GM19468 (cell line): ENCODE measurements at regions not wholly inside any gene's neighbourhood (a gene's known extent, or its start where the extent isn't known, plus 50 kb on each side); places are given as distances from the start of the nearest gene placed in this dataset.

Experiments
- ATAC-seq: cut with Tn5 transposase; IDR thresholded peaks from one replicate; pipeline ENCODE4 v1.9.1; 2021; ENCODE audit warnings: mild to moderate bottlenecking, moderate library complexity, moderate number of reproducible peaks; ENCODE audit not compliant: unreplicated experiment; ENCODE audit errors: extremely low read depth

- no peak for ATAC-seq
Measured at GRCh38 chr4:129342819-129343408, 247.0 kb downstream of the C4orf33 start.

DNA sequence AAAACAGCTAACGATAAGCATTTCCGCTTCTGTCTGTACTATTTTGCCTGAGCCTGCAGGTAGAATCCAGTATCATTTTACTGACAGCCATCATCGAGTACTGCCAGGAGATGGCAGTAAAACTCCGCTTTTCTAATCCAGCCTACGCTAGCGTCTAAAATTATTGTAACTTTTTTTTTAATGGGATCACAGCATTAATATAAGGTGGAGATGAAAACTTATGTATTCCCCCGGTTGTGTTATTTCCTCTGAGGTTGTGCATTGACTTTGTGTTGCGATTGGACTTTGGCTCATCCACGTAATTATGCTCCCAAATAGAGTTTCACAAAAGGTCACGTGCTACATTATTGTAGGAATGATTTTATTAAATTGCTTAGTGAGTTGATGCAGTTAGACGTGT lies 248.1 kb downstream of the C4orf33 start:
- no peak for ATAC-seq

GRCh38 chr4:129345609-129346008 lies 249.7 kb downstream of the C4orf33 start:
- no peak for ATAC-seq

GRCh38 chr4:129346036-129346435 lies 250.1 kb downstream of the C4orf33 start:
- no peak for ATAC-seq

- no peak for ATAC-seq
Measured at GRCh38 chr4:129346734-129347133, 250.8 kb downstream of the C4orf33 start.

DNA sequence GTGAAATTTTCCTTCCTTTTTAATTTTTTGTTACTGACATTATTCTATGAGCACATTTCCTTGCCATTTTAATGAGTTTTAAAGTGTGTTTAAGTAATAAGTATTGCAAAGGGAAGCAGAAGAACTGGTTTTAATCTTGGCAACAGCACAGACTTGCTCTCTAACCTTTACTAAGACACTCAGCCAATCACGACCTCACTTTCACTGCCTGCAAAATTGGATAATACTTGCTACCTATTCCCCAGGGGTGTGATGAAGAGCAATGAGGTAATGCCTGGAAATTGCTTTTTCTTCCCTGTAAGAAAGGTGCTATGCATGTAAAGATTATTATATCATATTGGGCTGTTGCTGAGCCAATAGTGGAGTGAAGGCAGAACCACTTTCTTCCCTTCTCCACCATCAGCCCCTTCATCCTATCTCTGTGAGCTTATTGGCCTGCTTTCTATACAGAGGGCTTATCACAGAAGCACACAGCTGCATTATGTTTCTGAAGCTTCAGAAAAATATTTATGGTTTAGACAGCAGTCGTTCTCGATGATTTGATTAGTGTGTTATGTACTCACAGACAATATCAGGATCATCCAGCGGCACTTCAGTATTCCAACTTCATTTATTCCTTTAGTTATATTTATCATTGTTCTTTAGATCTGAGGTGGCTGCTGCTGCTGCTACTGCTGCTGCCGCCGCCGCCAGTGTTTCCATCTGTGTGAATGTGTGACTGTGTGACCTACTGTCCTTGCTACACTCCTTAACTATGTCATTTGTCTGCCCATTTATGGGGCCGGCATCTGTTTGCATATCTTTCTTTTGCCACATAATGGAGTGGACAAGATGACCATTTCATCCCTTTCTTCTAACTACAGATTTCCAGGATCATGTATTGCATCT lies 255.1 kb downstream of the C4orf33 start:
- no peak for ATAC-seq

DNA sequence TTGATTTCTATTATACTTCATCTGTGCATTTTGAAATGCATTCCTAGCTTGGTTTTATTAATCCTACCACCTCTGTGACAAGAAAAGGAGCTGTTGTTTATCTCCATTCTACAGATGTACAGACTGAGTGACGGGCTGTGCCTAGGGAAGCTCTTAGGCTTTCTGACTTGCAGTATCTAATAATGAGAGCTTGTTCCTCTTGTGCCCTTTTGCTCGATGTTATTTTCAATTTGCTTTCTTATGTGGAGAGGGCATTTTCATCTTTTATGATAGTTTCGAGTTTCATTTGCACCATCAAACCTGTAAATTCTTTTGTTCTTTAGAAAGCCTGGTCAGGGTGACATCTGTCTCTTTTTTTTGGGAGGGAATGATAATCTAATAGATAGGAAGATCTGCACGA lies 256.5 kb downstream of the C4orf33 start:
- no peak for ATAC-seq

DNA sequence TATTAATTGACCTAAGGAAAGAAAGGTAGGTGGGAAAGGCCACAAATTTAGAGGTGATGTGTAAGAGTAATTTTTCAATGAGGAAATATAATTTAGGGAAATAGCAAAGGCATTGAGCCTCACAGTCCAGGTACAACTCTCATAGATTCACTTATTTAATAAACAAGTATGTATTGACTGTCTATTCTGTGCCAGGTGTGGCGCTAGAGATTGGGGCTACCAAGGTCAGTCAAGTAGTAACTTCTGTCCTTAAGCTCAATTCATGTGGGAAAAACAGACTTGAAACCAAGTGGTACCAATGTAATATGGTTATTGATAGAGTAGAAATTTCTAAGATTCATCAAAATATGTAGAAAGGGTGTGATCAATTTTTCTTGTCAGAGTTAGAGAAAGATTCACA lies 257.5 kb downstream of the C4orf33 start:
- ATAC-seq: no peak

GRCh38 chr4:129355031-129355430 lies 259.1 kb downstream of the C4orf33 start:
- ATAC-seq: no peak

GRCh38 chr4:129355516-129355915 lies 259.6 kb downstream of the C4orf33 start:
- ATAC-seq: no peak

GRCh38 chr4:129358571-129358970 lies 262.6 kb downstream of the C4orf33 start:
- ATAC-seq: no peak

GRCh38 chr4:129359461-129359860 lies 263.5 kb downstream of the C4orf33 start:
- no peak for ATAC-seq

- no peak for ATAC-seq
Measured at GRCh38 chr4:129362691-129363274, 266.8 kb downstream of the C4orf33 start.

- no peak for ATAC-seq
Measured at GRCh38 chr4:129364747-129365452, 268.9 kb downstream of the C4orf33 start.

DNA sequence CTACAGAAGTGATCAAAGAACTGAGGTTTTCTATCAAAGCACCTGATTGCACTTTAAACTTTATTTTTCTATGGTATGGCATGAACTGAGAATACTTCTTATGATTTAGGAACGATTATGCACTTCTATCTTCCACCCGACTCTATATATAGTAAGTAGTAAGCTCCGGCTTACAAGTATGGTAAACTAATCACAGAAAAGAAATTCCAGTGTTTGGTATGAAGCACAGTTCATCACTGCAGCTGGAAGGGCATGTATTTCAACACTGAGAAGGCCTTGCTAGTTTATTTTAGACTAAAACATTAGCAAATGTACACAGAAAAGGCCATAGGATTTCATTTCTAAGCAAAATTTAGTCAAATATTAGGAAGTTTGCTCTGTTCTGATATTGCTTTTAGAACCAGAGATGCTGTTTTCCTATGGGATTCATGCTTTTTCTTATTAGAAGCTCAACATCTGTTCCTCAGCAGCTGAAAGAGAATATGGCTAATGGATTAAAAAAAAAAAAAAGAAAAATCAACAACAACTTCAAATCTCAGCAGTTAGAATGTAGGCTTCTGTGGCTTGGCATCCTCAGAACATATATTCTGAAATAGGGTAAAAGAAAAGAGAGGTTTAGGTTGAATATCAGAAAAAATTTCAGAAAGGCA lies 273.5 kb downstream of the C4orf33 start:
- ATAC-seq: no peak

- no peak for ATAC-seq
Measured at GRCh38 chr4:129371065-129371464, 275.1 kb downstream of the C4orf33 start.

DNA sequence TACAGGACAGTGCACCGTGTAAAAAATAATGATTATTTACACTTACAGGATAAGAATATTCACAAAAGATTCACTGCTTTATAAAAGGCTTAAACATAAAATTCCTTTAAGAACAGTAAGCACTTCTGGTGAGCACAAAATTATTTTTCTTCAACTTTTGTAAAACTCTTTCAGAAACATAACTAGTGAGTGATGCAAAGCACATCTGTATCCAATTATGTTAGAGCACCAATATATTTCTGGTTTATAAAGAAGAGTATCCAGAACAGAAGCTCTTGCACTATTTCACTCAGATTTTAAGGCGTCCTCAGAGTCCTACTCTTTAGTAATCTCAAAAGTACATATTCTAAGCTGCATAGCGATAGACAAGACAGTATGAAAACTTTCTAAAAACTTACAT lies 276.0 kb downstream of the C4orf33 start:
- ATAC-seq: no peak

DNA sequence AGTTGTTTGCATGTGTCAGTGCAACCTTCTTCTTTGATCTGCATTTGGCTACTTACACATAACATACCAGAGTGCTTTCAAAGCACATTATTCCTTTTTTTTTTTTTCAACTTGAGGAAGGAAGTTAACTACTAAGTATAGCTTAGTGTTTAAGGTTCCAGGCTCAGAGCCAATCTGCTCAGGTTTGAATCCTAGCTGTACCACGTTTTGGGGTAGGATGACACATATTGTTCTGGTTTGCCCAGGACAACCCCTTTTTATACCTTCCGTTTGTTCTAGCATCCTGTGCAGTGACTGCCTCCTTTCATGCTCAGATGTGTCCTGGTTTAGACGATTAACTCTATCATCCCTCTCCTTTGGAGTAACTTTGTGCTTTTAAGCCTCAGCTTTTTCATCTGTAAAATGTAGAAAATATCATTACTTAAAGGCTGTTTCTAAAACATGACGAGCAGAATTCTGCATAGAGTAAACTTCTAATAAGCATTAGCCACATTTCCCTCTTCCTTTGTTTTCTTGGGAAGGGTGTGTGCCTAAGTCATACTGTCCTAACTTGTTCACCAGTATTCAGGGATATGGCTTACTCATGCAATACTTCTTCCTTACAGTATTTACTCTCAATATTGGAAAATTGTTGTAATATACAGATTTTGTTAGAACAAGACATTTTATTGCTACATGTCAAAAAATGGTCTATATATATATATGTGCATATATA lies 281.3 kb downstream of the C4orf33 start:
- no peak for ATAC-seq

DNA sequence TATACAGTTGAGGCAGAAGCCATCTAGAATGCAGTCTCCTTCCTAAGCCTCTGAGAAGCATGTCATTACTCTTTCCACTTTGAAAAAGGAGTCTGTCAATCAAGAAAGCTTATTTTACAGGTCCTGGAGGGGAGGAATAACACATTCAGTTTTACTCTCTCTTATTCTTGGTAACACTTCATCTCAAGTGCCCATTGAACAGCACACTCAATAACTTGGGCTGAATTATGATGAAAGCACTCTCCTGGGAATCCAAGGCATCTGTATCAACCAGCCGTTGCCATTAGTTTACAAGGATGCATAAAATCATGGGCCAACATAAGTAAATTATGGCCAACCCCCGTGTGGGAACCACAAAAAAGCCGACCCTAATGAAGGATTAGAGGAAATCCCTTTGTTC lies 282.4 kb downstream of the C4orf33 start:
- ATAC-seq: no peak

DNA sequence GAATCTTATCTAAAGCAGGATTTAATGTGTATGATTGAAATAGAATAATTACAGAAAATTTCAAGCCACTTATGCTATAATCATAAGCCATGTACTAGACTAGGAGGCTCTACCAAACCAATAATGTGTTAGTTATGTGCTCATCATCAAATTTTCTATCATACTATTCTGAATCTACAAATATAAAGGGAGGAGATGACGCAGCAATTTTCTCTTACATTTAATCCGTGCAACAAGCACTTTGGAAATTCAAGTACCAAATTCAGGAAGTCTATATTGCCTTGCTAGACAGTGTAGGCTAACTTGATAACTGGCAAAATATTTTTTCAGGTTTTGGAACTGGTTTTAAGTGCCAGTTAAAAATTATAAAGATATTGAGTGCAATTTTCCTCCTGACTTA lies 283.5 kb downstream of the C4orf33 start:
- ATAC-seq: no peak
